SJSA1 (cell line): ENCODE measurements at regions not wholly inside any gene's neighbourhood (a gene's known extent, or its start where the extent isn't known, plus 50 kb on each side); places are given as distances from the start of the nearest gene placed in this dataset.
A peak's percentile ranks its signal among the peaks of the same experiment; 100 is the strongest.

ENCODE experiments used
- DNase-seq, 2 experiments: peaks; one replicate each; pipeline ENCODE4 v3.0.0-alpha.2; 2015 to 2020; ENCODE audit warnings: low spot score in 2 of 2, low read depth in 1 of 2
- H3K27ac ChIP-seq: fragments of 250-450 bp; sonication (Bioruptor Pico); 2 replicates; pipeline ENCODE4 v1.5.1; 2020; ENCODE audit warnings: mild to moderate bottlenecking, moderate library complexity
- H3K27me3 ChIP-seq: fragments of 250-450 bp; sonication (Bioruptor Pico); replicated peaks from 2 replicates; pipeline ENCODE4 v1.5.1; 2020; ENCODE audit warnings: mild to moderate bottlenecking, moderate library complexity
- H3K36me3 ChIP-seq: fragments of 250-450 bp; sonication (Bioruptor Pico); 2 replicates; pipeline ENCODE4 v1.5.1; 2020; ENCODE audit warnings: mild to moderate bottlenecking
- H3K4me1 ChIP-seq: fragments of 250-450 bp; sonication (Bioruptor Pico); replicated peaks from 2 replicates; pipeline ENCODE4 v1.6.1; 2021; ENCODE audit warnings: mild to moderate bottlenecking
- H3K4me3 ChIP-seq: fragments of 250-450 bp; sonication (Bioruptor Pico); 2 replicates; pipeline ENCODE4 v1.5.1; 2020; ENCODE audit warnings: mild to moderate bottlenecking
- H3K9me3 ChIP-seq: fragments of 250-450 bp; sonication (Bioruptor Pico); replicated peaks from 2 replicates; pipeline ENCODE4 v1.5.1; 2020; ENCODE audit warnings: mild to moderate bottlenecking

DNA sequence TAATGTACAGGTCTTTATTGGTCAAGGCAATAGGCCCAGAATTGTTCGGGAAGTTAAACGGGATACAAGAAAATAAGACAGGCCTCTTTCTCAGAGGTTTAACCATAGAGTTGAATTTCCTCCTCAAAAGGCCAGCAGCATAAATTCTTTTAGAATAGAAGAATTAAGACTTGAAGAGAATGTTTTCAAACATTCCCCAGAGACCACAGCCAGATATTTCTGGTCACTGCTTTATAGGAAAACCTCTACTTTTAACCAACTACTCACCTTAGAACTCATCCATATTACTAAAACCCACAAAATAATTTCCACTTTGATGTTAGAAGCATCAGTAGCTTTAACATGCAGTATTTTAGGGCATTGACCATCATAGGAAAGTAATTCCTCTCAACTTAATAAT lies 317.9 kb downstream of the RAB28 start:
- H3K27me3 ChIP-seq: no peaks in the 10 kb centered on the region; the same call in 1 of the 2 replicates
- H3K36me3 ChIP-seq: no peaks in the 10 kb centered on the region
- no peak overlapping the region for H3K27ac ChIP-seq
- no peak overlapping the region for H3K4me3 ChIP-seq
- no peak for DNase-seq
- no peaks in the 10 kb centered on the region for H3K4me1 ChIP-seq
- H3K9me3 ChIP-seq: peaks cover 7% of the 10 kb centered on the region; the same call in 1 of the 2 replicates

- Histone ChIP-seq H3K27me3 (no peaks in the 10 kb centered on the region; the same call in 1 of the 2 replicates), H3K9me3 (peaks cover 7% of the 10 kb centered on the region; the same call in 1 of the 2 replicates), H3K27ac (no peak overlapping the region), H3K4me3 (no peak overlapping the region), H3K4me1 (no peaks in the 10 kb centered on the region), H3K36me3 (no peaks in the 10 kb centered on the region)
- no peak for DNase-seq
Observed at GRCh38 chr4:13164783-13165331, 319.3 kb downstream of the RAB28 start.

DNA sequence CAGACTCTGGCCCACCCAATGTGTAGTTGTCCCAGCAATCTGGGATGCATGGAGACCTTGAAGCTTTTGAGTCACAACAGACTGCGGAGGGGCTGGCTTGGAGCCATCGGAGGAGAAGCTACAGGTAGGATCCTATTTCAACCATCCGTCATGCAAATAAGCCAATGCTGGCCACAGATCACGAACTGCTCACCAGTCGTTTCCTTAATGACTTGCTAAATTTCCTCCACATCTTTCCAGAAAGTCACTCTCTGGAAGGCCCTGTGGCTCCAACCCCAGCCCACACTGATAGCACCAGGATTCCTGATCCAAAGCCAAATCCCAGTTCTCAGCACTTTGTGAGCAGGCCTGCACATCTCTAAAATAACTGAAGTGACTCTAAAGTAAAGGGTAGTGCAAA lies 321.3 kb downstream of the RAB28 start:
- Histone ChIP-seq H3K27ac (no peak overlapping the region), H3K9me3 (peaks cover 7% of the 10 kb centered on the region; the same call in 1 of the 2 replicates), H3K27me3 (no peaks in the 10 kb centered on the region; the same call in 1 of the 2 replicates), H3K36me3 (no peaks in the 10 kb centered on the region), H3K4me1 (no peaks in the 10 kb centered on the region), H3K4me3 (no peak overlapping the region)
- DNase-seq: no peak

DNA sequence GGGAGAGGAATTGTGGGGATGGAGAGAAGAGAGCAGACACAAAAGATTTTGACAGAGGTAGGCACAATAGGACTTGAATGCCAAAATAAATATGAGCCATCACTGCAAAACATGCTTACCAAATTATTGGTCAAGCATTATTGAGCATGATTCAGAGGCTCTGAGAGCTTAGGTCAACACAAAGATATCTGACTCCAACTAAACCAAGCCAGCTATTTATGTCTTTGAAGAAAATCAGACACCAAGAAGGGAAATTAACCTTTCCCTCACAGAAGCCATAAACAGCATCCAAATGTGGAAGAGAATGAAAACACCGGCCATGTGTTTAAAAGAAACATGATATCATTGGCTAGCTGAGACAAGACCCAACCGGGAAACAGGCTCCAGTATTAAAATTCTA lies 323.2 kb downstream of the RAB28 start:
- Histone ChIP-seq H3K4me1 (no peaks in the 10 kb centered on the region), H3K27ac (no peak overlapping the region), H3K9me3 (peaks cover 7% of the 10 kb centered on the region; the same call in 1 of the 2 replicates), H3K27me3 (no peaks in the 10 kb centered on the region; the same call in 1 of the 2 replicates), H3K36me3 (no peaks in the 10 kb centered on the region), H3K4me3 (no peak overlapping the region)
- no peak for DNase-seq

DNA sequence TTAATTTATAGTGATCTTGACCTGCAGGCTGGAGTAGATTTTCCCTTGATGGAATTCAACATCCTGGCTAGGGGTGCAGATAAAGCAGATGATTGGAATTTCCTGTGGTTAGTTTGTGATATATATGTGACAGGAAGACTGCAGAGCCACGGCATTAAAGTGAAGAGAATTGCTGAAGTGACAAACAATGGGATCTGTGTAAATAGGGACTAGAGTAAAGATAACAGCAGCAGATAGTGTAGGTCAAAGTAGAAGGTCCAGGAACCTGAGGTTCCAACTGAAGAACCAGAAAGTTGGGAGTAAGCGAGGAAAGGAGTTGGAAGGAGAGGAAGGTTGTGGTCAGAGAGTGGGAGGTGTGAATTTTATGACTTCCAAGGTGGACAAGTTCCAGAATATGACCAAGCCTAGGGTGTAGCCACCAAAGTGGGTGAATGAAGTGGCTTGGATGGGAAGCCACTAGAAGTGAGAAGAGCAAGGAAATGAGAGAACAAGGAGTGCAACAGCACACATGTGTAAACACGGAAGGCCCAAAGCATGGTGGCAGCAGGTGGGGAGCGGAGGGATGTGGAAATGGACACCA lies 325.0 kb downstream of the RAB28 start:
- no peak for DNase-seq
- H3K36me3 ChIP-seq: no peaks in the 10 kb centered on the region
- no peak overlapping the region for H3K27ac ChIP-seq
- no peaks in the 10 kb centered on the region for H3K27me3 ChIP-seq
- H3K4me1 ChIP-seq: no peaks in the 10 kb centered on the region
- no peak overlapping the region for H3K4me3 ChIP-seq
- H3K9me3 ChIP-seq: no peaks in the 10 kb centered on the region; the same call in 1 of the 2 replicates

DNA sequence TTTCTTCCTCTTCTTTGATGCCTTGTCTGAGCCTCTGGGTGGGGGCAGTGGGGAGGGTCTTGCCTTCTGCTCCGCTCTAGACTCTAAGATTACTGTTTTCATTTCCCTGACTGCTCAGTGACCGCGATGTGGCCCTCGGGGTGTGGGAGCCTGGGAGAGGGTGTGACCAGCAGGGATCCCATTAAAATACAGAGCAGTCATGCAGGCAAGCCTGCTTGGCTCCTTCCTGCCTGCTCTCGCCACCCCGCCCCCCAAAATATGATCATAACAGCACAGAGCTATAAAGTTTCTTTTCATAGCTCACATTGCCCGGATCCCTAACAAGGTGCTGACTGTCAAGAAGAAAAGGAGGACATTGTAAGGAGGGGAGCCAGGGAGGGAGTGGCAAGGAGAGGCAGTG lies 332.9 kb downstream of the RAB28 start:
- H3K9me3 ChIP-seq: no peaks in the 10 kb centered on the region
- no peak overlapping the region for H3K4me3 ChIP-seq
- no peaks in the 10 kb centered on the region for H3K36me3 ChIP-seq
- H3K4me1 ChIP-seq: no peaks in the 10 kb centered on the region
- no peaks in the 10 kb centered on the region for H3K27me3 ChIP-seq
- H3K27ac ChIP-seq: no peak overlapping the region
- DNase-seq: no peak

- DNase-seq: no peak
- H3K9me3 ChIP-seq: no peaks in the 10 kb centered on the region; the same call in 1 of the 2 replicates
- no peak overlapping the region for H3K27ac ChIP-seq
- H3K27me3 ChIP-seq: no peaks in the 10 kb centered on the region
- H3K36me3 ChIP-seq: no peaks in the 10 kb centered on the region
- no peaks in the 10 kb centered on the region for H3K4me1 ChIP-seq
- H3K4me3 ChIP-seq: no peak overlapping the region
Observed at GRCh38 chr4:13143222-13144070, 340.7 kb downstream of the RAB28 start.

- Histone ChIP-seq H3K27ac (no peak overlapping the region), H3K4me3 (no peak overlapping the region), H3K36me3 (no peaks in the 10 kb centered on the region)
Observed at GRCh38 chr4:13142726-13143125, 341.4 kb downstream of the RAB28 start.

GRCh38 chr4:13142191-13142590 lies 341.9 kb downstream of the RAB28 start:
- Histone ChIP-seq H3K27ac (no peak overlapping the region), H3K9me3 (no peaks in the 10 kb centered on the region; the same call in 1 of the 2 replicates), H3K4me1 (no peaks in the 10 kb centered on the region), H3K4me3 (no peak overlapping the region), H3K36me3 (no peaks in the 10 kb centered on the region), H3K27me3 (no peaks in the 10 kb centered on the region)
- no peak for DNase-seq

More at GRCh38 chr4:13142726-13143125, 341.4 kb downstream of the RAB28 start:
- no peaks in the 10 kb centered on the region; the same call in 1 of the 2 replicates for H3K9me3 ChIP-seq
- no peaks in the 10 kb centered on the region for H3K27me3 ChIP-seq
- no peak for DNase-seq
- H3K4me1 ChIP-seq: no peaks in the 10 kb centered on the region

GRCh38 chr4:13137390-13137789 lies 346.8 kb downstream of the RAB28 start:
- Histone ChIP-seq H3K27me3 (no peaks in the 10 kb centered on the region), H3K9me3 (no peaks in the 10 kb centered on the region; the same call in 1 of the 2 replicates), H3K36me3 (no peaks in the 10 kb centered on the region), H3K4me1 (no peaks in the 10 kb centered on the region), H3K4me3 (no peak overlapping the region), H3K27ac (no peak overlapping the region)
- DNase-seq: peak in 1 of 2 experiments; percentile 34

- no peak overlapping the region for H3K27ac ChIP-seq
- no peaks in the 10 kb centered on the region for H3K36me3 ChIP-seq
- H3K9me3 ChIP-seq: no peaks in the 10 kb centered on the region
- no peaks in the 10 kb centered on the region for H3K4me1 ChIP-seq
- no peaks in the 10 kb centered on the region for H3K27me3 ChIP-seq
- no peak overlapping the region for H3K4me3 ChIP-seq
- peak in 1 of 2 experiments; percentile 47 for DNase-seq
Observed at GRCh38 chr4:13133700-13134099, 350.4 kb downstream of the RAB28 start.

GRCh38 chr4:13130848-13131247 lies 353.3 kb downstream of the RAB28 start:
- no peaks in the 10 kb centered on the region for H3K36me3 ChIP-seq
- no peak overlapping the region for H3K4me3 ChIP-seq
- 0 out of 2 replicates have a peak, but pooled peaks cover 2% of the 10 kb centered on the region for H3K27me3 ChIP-seq
- peak in 1 of 2 experiments; percentile 47 for DNase-seq
- H3K4me1 ChIP-seq: no peaks in the 10 kb centered on the region
- H3K9me3 ChIP-seq: no peaks in the 10 kb centered on the region
- H3K27ac ChIP-seq: no peak overlapping the region

GRCh38 chr4:13129095-13129494 lies 355.0 kb downstream of the RAB28 start:
- Histone ChIP-seq H3K9me3 (no peaks in the 10 kb centered on the region), H3K4me3 (no peak overlapping the region), H3K27me3 (0 out of 2 replicates have a peak, but pooled peaks cover 2% of the 10 kb centered on the region), H3K27ac (no peak overlapping the region), H3K36me3 (no peaks in the 10 kb centered on the region), H3K4me1 (no peaks in the 10 kb centered on the region)
- DNase-seq: peak in 1 of 2 experiments; percentile 35
